ENCODE measurements at regions not wholly inside any gene's neighbourhood (a gene's known extent, or its start where the extent isn't known, plus 50 kb on each side); places are given as distances from the start of the nearest gene placed in this dataset.

DNA sequence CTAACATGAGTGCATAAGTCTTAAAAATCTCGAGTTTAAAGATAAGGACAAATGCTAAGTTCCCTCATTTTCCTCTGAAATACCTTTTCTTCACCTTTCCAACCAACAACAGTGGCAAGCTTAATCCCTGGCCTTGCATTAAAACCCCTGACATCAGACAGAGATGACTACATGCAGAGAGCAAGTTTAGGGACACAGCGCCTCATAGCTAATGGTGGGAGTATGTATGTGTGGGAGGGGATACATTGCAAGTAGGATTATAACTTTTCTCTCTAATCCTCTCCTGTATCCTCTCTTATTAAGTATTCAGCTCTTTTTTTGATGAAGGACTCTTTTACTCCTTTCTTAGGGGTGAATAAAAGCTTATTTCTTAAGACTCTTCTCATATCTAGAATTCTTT is 547.1 kb downstream of the CCER1 start:
- no peak for TF ChIP-seq CTCF (IDR thresholded peaks at IDR 0.05)
- TF ChIP-seq POLR2A (IDR thresholded peaks at IDR 0.05), result no peak
